Effector memory CD8-positive, alpha-beta T cell (primary cell): ENCODE measurements at regions not wholly inside any gene's neighbourhood (a gene's known extent, or its start where the extent isn't known, plus 50 kb on each side); places are given as distances from the start of the nearest gene placed in this dataset.
A peak's percentile ranks its signal among the peaks of the same experiment; 100 is the strongest.
"Not testable (repeated sequence)": the region's sequence is repeated elsewhere in the genome, so short reads cannot be mapped to it uniquely, and the experiment has no call there.

Experiments used
- ATAC-seq: fragments of 150-1000 bp; cut with Tn5 transposase; replicated peaks from 2 replicates; pipeline ENCODE4 v1.10.0; 2021; ENCODE audit warnings: mild to moderate bottlenecking, moderate library complexity
- DNase-seq, 3 experiments: peaks; one replicate each; pipeline ENCODE4 v3.0.0; 2021
- H3K27ac Mint-ChIP-seq, 2 donors: one replicate each; pipeline ENCODE4 v1.8.0; 2022; ENCODE audit warnings: mild to moderate bottlenecking in 2 of 2, mixed read lengths in 2 of 2, moderate library complexity in 2 of 2
- H3K27me3 Mint-ChIP-seq, 2 donors: one replicate each; pipeline ENCODE4 v1.8.0; 2022; ENCODE audit warnings: mixed read lengths in 2 of 2
- H3K36me3 Mint-ChIP-seq: one replicate; pipeline ENCODE4 v1.8.0; 2022; ENCODE audit warnings: mild to moderate bottlenecking, moderate library complexity, mixed read lengths; ENCODE audit not compliant: insufficient read depth
- H3K4me1 Mint-ChIP-seq, 2 donors: one replicate each; pipeline ENCODE4 v1.8.0; 2022; ENCODE audit warnings: low read depth in 2 of 2, mixed read lengths in 2 of 2
- H3K4me3 Mint-ChIP-seq, 2 donors: one replicate each; pipeline ENCODE4 v1.8.0; 2022; ENCODE audit warnings: mild to moderate bottlenecking in 2 of 2, mixed read lengths in 2 of 2, moderate library complexity in 2 of 2
- H3K9me3 Mint-ChIP-seq, 2 donors: one replicate each; pipeline ENCODE4 v1.8.0; 2022; ENCODE audit warnings: mixed read lengths in 2 of 2

GRCh38 chr18:49731860-49732311 lies 81.4 kb downstream of the ACAA2 start:
- Mint-ChIP-seq H3K9me3 (no peaks in the 10 kb centered on the region), H3K27me3 (peaks cover 7 to 31% of the 10 kb centered on the region in 2 donors), H3K36me3 (no peaks in the 10 kb centered on the region), H3K27ac (no peak overlapping the region), H3K4me3 (no peak overlapping the region), H3K4me1 (no peaks in the 10 kb centered on the region)
- ATAC-seq (no peak), DNase-seq (no peak)

- ATAC-seq (no peak), DNase-seq (no peak)
- Mint-ChIP-seq H3K27ac (no peak overlapping the region), H3K36me3 (no peaks in the 10 kb centered on the region), H3K4me1 (no peaks in the 10 kb centered on the region), H3K27me3 (peaks cover 2 to 28% of the 10 kb centered on the region in 2 donors), H3K9me3 (no peaks in the 10 kb centered on the region), H3K4me3 (no peak overlapping the region)
Measured at GRCh38 chr18:49731421-49731841, 81.9 kb downstream of the ACAA2 start.

GRCh38 chr18:49730951-49731391 lies 82.4 kb downstream of the ACAA2 start:
- no peak for DNase-seq
- H3K36me3 Mint-ChIP-seq = no peaks in the 10 kb centered on the region
- no peaks in the 10 kb centered on the region for H3K9me3 Mint-ChIP-seq
- no peak overlapping the region for H3K4me3 Mint-ChIP-seq
- no peak for ATAC-seq
- no peak overlapping the region for H3K27ac Mint-ChIP-seq
- H3K27me3 Mint-ChIP-seq = peaks cover 0 to 28% of the 10 kb centered on the region in 2 donors
- H3K4me1 Mint-ChIP-seq = no peaks in the 10 kb centered on the region

- Mint-ChIP-seq H3K36me3 (no peaks in the 10 kb centered on the region), H3K4me1 (peaks cover 6% of the 10 kb centered on the region in 2 donors), H3K9me3 (no peaks in the 10 kb centered on the region), H3K4me3 (no peak overlapping the region), H3K27ac (peak overlapping the region in 1 of 2 donors; percentile 23), H3K27me3 (peaks cover 7 to 23% of the 10 kb centered on the region in 2 donors)
- DNase-seq (no peak), ATAC-seq (no peak)
Measured at GRCh38 chr18:49728542-49728941, 84.8 kb downstream of the ACAA2 start.

- DNase-seq (no peak), ATAC-seq (no peak)
- Mint-ChIP-seq H3K36me3 (no peaks in the 10 kb centered on the region), H3K27me3 (peaks cover 13 to 30% of the 10 kb centered on the region in 2 donors), H3K4me3 (no peak overlapping the region), H3K27ac (peak overlapping the region in 1 of 2 donors; percentile 31), H3K9me3 (no peaks in the 10 kb centered on the region), H3K4me1 (peaks cover 8 to 10% of the 10 kb centered on the region in 2 donors)
Measured at GRCh38 chr18:49727816-49728215, 85.5 kb downstream of the ACAA2 start.

GRCh38 chr18:49726675-49726963 lies 86.7 kb downstream of the ACAA2 start:
- Mint-ChIP-seq H3K27ac (no peak overlapping the region), H3K36me3 (no peaks in the 10 kb centered on the region), H3K4me3 (no peak overlapping the region), H3K27me3 (peaks cover 25 to 38% of the 10 kb centered on the region in 2 donors), H3K9me3 (no peaks in the 10 kb centered on the region), H3K4me1 (peaks cover 9 to 10% of the 10 kb centered on the region in 2 donors)
- no peak for DNase-seq
- no peak for ATAC-seq

- no peak for ATAC-seq
- Mint-ChIP-seq H3K4me3 (no peak overlapping the region), H3K4me1 (peaks cover 9 to 10% of the 10 kb centered on the region in 2 donors), H3K27ac (no peak overlapping the region), H3K9me3 (no peaks in the 10 kb centered on the region), H3K36me3 (no peaks in the 10 kb centered on the region), H3K27me3 (peaks cover 29 to 42% of the 10 kb centered on the region in 2 donors)
- no peak for DNase-seq
Measured at GRCh38 chr18:49725809-49726674, 87.3 kb downstream of the ACAA2 start.

GRCh38 chr18:49723648-49724180 lies 89.6 kb downstream of the ACAA2 start:
- H3K4me3 Mint-ChIP-seq = peak overlapping the region; percentile 59 to 67
- ATAC-seq = peak; percentile 35
- no peaks in the 10 kb centered on the region for H3K36me3 Mint-ChIP-seq
- peak overlapping the region in 1 of 2 donors; percentile 30 for H3K27ac Mint-ChIP-seq
- H3K9me3 Mint-ChIP-seq = no peaks in the 10 kb centered on the region
- DNase-seq = no peak
- peaks cover 29 to 34% of the 10 kb centered on the region in 2 donors for H3K27me3 Mint-ChIP-seq
- peaks cover 9 to 10% of the 10 kb centered on the region in 2 donors for H3K4me1 Mint-ChIP-seq

GRCh38 chr18:49722477-49722876 lies 90.9 kb downstream of the ACAA2 start:
- Mint-ChIP-seq H3K36me3 (no peaks in the 10 kb centered on the region), H3K9me3 (no peaks in the 10 kb centered on the region), H3K4me3 (no peak overlapping the region), H3K27ac (no peak overlapping the region), H3K4me1 (peaks cover 9 to 10% of the 10 kb centered on the region in 2 donors), H3K27me3 (peaks cover 36 to 42% of the 10 kb centered on the region in 2 donors)
- DNase-seq (no peak), ATAC-seq (no peak)

- Mint-ChIP-seq H3K27me3 (peaks cover 38 to 46% of the 10 kb centered on the region in 2 donors), H3K9me3 (no peaks in the 10 kb centered on the region), H3K4me1 (peaks cover 9 to 10% of the 10 kb centered on the region in 2 donors), H3K36me3 (no peaks in the 10 kb centered on the region), H3K27ac (no peak overlapping the region), H3K4me3 (no peak overlapping the region)
- DNase-seq (no peak), ATAC-seq (no peak)
Measured at GRCh38 chr18:49721981-49722380, 91.4 kb downstream of the ACAA2 start.

GRCh38 chr18:49720944-49721343 lies 92.4 kb downstream of the ACAA2 start:
- not testable (repeated sequence) for ATAC-seq, H3K9me3 Mint-ChIP-seq, H3K36me3 Mint-ChIP-seq, H3K4me3 Mint-ChIP-seq, H3K27ac Mint-ChIP-seq, H3K4me1 Mint-ChIP-seq, DNase-seq
- peaks cover 38 to 39% of the 10 kb centered on the region in 2 donors for H3K27me3 Mint-ChIP-seq

- no peaks in the 10 kb centered on the region for H3K36me3 Mint-ChIP-seq
- H3K4me3 Mint-ChIP-seq = no peak overlapping the region
- no peaks in the 10 kb centered on the region for H3K9me3 Mint-ChIP-seq
- ATAC-seq (no peak), DNase-seq (no peak)
- H3K27ac Mint-ChIP-seq = no peak overlapping the region
- peaks cover 31 to 38% of the 10 kb centered on the region in 2 donors for H3K27me3 Mint-ChIP-seq
- H3K4me1 Mint-ChIP-seq = peaks cover 0 to 1% of the 10 kb centered on the region in 2 donors
Measured at GRCh38 chr18:49717617-49718016, 95.7 kb downstream of the ACAA2 start.

GRCh38 chr18:49716035-49716434 lies 97.3 kb downstream of the ACAA2 start:
- no peak overlapping the region for H3K4me3 Mint-ChIP-seq
- no peak for DNase-seq
- no peak for ATAC-seq
- no peaks in the 10 kb centered on the region for H3K4me1 Mint-ChIP-seq
- no peaks in the 10 kb centered on the region for H3K36me3 Mint-ChIP-seq
- no peaks in the 10 kb centered on the region for H3K9me3 Mint-ChIP-seq
- peaks cover 20 to 24% of the 10 kb centered on the region in 2 donors for H3K27me3 Mint-ChIP-seq
- no peak overlapping the region for H3K27ac Mint-ChIP-seq

- no peak for DNase-seq
- Mint-ChIP-seq H3K4me1 (peaks cover 0 to 3% of the 10 kb centered on the region in 2 donors), H3K9me3 (no peaks in the 10 kb centered on the region), H3K27ac (no peak overlapping the region), H3K4me3 (no peak overlapping the region), H3K27me3 (peaks cover 8 to 12% of the 10 kb centered on the region in 2 donors), H3K36me3 (no peaks in the 10 kb centered on the region)
- ATAC-seq = no peak
Measured at GRCh38 chr18:49709347-49709690, 104.0 kb downstream of the ACAA2 start.
